ENCODE measurements at regions not wholly inside any gene's neighbourhood (a gene's known extent, or its start where the extent isn't known, plus 50 kb on each side); places are given as distances from the start of the nearest gene placed in this dataset.

GRCh38 chr13:68174893-68175292 is 944.8 kb upstream of the PCDH9 start:
- 90% methylated on average over 2 of the region's 2 CpGs for WGBS, 2 donors
- DNase-seq (ENCODE audit: low spot score in 2 of 2), result no peak
- TF ChIP-seq POLR2A (IDR thresholded peaks at IDR 0.05), result no peak
- TF ChIP-seq CTCF (IDR thresholded peaks at IDR 0.05), result no peak
- intact Hi-C loops (cut with DNase I; ENCODE audit: low total_unique reads), result no loop called here
- H3K4me3 ChIP-seq (ENCODE audit: low read depth, poor library complexity, severe bottlenecking), result no peak overlapping the region

GRCh38 chr13:68173111-68173510 is 943.0 kb upstream of the PCDH9 start:
- TF ChIP-seq POLR2A (IDR thresholded peaks at IDR 0.05), result no peak
- no peak for TF ChIP-seq CTCF (IDR thresholded peaks at IDR 0.05)
- intact Hi-C loops (cut with DNase I; ENCODE audit: low total_unique reads), result no loop called here
- no peak overlapping the region for H3K4me3 ChIP-seq (ENCODE audit: low read depth, poor library complexity, severe bottlenecking)
- DNase-seq (ENCODE audit: low spot score in 2 of 2), result no peak
- WGBS, 2 donors, result 67 to 77% methylated on average over 2 of the region's 2 CpGs

GRCh38 chr13:68170961-68171360 is 940.8 kb upstream of the PCDH9 start:
- no peak for TF ChIP-seq POLR2A (IDR thresholded peaks at IDR 0.05)
- TF ChIP-seq CTCF (IDR thresholded peaks at IDR 0.05), result no peak
- no peak for DNase-seq (ENCODE audit: low spot score in 2 of 2)
- WGBS, 2 donors, result 94 to 95% methylated on average over 32 to 37 of the region's 37 CpGs
- intact Hi-C loops (cut with DNase I; ENCODE audit: low total_unique reads), result no loop called here
- H3K4me3 ChIP-seq (ENCODE audit: low read depth, poor library complexity, severe bottlenecking), result no peak overlapping the region

GRCh38 chr13:68168448-68168847 is 938.3 kb upstream of the PCDH9 start:
- no peak for DNase-seq (ENCODE audit: low spot score in 2 of 2)
- intact Hi-C loops (cut with DNase I; ENCODE audit: low total_unique reads), result no loop called here
- H3K4me3 ChIP-seq (ENCODE audit: low read depth, poor library complexity, severe bottlenecking), result no peak overlapping the region
- TF ChIP-seq CTCF (IDR thresholded peaks at IDR 0.05) (no peak), POLR2A (IDR thresholded peaks at IDR 0.05) (no peak)

- TF ChIP-seq POLR2A (IDR thresholded peaks at IDR 0.05) (no peak), CTCF (IDR thresholded peaks at IDR 0.05) (no peak)
- H3K4me3 ChIP-seq (ENCODE audit: low read depth, poor library complexity, severe bottlenecking), result no peak overlapping the region
- WGBS, 2 donors, result 49 to 74% methylated on average over 3 of the region's 3 CpGs
- intact Hi-C loops (cut with DNase I; ENCODE audit: low total_unique reads), result no loop called here
- no peak for DNase-seq (ENCODE audit: low spot score in 2 of 2)
Measured at GRCh38 chr13:68160466-68160865, 930.3 kb upstream of the PCDH9 start.

- no peak for TF ChIP-seq POLR2A (IDR thresholded peaks at IDR 0.05)
Measured at GRCh38 chr13:68152414-68152813, 922.3 kb upstream of the PCDH9 start.

More at GRCh38 chr13:68152414-68152813, 922.3 kb upstream of the PCDH9 start:
- H3K4me3 ChIP-seq (ENCODE audit: low read depth, poor library complexity, severe bottlenecking), result no peak overlapping the region
- WGBS, 2 donors, result 89 to 94% methylated on average over 4 of the region's 4 CpGs
- intact Hi-C loops (cut with DNase I; ENCODE audit: low total_unique reads), result no loop called here
- DNase-seq (ENCODE audit: low spot score in 2 of 2), result no peak

All from lower leg skin (tissue), 4 donors.